Stimulated activated CD4-positive, alpha-beta T cell treated with anti-CD3 and anti-CD28 coated beads, Interleukin-4, amount 100 ng/mL, for 1 hour (primary cell): ENCODE measurements at regions not wholly inside any gene's neighbourhood (a gene's known extent, or its start where the extent isn't known, plus 50 kb on each side); places are given as distances from the start of the nearest gene placed in this dataset.
"Not testable (repeated sequence)": the region's sequence is repeated elsewhere in the genome, so short reads cannot be mapped to it uniquely, and the experiment has no call there.

Source experiments
- DNase-seq: peaks from one replicate; pipeline ENCODE4 v3.0.0-alpha.2; 2020

DNA sequence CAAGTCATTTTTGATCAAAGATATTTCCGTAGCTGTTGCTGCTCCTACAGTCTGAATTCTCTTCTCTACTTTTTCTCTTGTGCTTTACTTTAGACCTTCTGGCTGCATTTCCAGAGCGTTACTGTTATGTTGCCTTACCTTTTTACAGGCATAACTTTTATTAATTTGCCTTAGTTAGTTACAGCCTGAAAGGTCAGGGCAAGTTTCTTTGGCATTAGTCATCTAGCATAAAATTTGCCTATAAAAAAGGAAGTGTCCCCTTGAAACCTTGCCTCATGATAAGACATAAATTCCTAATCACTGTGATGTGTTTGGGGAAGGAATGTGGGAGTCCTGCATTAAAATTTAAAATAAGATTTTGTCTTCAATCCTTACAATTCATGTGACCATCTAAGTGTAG lies 618.5 kb downstream of the NR2F2 start:
- no peak for DNase-seq

DNA sequence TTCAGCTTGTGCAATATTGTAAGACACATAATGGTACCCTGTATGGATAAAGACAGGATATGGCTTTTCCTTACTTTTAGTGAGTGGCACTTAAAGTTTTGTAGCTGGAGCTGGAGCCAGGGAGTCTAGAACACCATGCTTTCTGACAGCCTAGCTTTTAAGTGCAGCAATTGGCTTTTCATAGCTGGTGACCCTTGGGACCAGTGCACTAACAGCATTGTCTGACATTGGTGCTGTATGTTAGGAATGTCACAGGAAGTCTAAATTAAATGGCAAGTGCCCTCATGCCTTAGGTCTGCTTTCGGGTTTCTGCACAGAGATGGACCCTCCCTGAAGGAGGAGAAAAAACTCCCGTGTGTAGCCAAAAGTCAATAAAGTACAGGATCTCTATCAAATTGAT lies 628.2 kb downstream of the NR2F2 start:
- no peak for DNase-seq

DNA sequence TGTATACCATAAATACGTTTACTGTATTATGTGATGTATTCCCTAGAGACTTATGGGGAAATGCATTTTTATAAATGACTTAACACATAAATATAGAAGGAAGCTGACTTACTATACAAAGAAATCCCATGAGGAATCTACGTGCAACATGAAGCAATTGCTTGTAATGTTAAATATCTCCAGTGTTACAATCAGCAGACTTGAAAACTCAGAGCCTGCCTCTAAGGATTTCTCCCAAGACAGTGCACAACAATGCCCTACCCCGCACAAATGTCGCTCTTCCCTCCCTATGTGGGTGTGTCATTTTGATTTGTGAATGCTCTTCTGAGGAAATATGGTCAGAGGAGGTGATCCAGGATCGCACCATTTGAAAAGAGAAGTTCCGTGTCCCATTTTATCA lies 629.0 kb downstream of the NR2F2 start:
- no peak for DNase-seq

DNA sequence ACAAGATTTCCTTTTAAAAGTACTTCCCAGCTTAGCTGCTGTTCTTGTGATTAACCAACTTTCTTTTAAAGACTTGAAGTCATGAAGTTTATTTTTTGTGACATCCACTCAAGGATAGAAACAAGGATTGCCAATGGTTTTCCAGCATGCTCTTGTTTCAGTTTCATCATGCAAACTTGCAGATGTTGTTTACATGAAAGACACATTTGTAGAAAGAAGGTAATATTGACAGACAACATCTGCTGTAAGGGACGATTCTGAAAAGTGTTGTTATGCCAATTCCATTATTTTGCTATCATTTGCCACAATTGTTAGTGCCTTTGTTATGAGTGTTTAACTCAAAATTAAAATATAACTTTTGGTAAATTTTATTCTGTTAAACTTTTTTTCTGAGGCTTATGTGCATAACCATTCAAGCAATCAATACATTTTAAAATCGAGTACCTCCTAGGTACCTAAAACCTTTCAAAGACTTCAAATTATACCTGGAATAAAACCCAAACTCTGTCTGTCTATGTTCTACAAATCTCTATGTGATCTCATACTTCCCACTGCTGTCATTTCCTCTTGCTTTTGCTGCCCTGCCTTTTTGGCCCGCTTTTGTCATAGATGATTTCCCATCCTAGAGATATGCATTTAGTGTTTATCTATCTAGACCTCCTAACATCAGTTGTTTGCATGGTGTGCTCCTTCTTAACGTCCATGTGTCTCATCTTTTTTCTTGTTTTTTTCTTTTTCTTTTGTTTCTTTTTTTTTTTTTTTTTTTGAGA lies 630.4 kb downstream of the NR2F2 start:
- no peak for DNase-seq

DNA sequence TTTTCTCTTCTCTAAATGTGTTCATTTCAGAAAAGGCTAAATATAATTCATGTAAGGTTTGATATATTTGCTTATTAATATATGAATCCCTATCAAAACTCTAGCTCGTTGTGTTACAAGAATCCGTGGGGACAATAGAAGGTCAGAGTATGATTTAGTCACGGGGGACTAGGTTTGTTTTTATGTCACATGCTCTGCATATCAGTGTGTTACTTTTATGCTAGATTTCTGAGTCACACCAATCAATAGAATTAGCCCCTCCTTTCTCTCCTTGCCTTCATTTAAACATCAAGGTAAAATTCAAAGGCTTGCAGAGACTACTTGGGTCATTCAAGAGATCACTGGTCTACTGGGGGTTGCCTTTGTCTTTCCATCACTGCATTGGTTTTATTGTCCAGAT lies 636.1 kb downstream of the NR2F2 start:
- DNase-seq = no peak

DNA sequence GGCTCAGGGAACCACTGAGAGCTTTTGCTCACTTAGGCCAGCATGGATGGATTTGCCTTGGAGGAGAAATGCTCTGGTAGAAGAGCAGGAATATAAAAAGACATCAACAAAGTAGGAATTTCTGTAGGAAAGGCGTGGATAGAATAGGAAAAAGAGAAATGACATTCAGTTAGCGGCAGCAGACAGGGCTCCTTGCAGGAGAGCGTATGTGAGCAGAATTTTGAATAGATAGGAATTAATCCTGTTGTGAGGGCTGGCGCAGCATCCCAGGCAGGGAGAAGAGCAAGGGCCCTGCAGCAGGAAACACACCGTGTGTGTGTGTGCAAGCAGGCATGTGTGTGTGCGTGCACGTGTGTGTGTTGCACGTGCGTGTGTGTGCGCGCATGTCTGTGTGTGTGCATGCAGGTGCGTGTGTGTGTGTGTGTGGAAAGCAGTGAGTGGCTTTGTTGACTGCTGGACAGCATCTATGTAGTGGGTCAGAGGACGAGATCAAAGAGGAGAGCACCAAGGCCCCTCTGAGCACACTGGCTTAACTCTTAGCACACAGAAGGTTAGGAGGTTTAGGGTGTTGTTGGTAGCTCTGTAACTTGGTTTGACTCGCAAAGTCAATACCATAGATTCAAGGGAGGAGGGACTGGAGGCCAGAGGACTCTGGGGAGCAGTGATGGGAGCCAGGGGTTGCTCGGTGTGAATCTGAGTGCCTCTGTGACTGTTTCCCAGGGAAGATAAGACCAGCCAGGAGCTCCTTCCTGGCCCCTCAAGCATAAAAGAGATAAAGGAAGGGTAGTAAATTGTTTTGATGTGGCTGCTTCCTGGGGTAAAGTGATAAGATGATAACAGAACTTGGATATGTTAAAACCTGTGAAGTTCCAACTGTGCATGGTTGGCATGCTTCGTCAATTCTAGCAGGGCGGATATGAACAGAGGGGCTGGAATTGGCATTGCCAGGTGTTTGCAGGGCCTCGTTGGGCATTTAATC lies 639.5 kb downstream of the NR2F2 start:
- DNase-seq = no peak

DNA sequence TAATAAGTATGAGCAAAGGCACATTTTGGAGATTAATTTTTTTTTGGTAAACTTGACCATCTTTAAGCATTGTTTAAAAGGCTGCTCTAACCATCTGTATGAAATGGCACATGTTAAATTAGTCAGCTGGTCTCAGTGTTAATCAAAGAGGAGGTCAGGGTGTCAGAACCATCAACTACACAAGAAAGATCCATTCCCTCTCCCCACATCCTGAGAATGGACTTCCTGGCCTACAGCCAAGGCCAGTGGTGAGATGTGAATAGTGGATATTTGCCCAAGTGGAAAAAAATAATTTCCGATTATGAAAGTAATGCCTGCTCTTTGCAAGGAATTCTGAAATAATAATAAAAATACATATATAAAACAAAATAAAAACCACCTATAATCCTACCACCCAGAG lies 641.7 kb downstream of the NR2F2 start:
- DNase-seq = no peak

DNA sequence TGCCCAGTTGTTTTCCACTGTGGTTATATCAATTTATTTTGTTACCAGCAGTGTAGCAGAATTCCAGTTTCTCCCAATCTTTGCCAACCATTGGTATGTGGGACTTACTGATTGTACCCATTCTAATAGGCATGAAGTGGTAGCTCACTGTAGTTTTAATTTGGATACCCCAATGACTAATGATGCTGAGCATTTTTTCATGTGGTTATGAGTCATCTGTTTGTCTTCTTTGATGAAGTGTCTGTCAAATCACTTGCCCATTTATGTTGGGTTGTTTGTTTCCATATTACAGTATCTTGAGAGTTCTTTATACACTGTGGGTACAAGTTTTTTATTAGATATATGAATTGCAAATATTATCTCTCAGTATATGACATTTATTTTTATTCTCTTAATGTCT lies 644.3 kb downstream of the NR2F2 start:
- no peak for DNase-seq

DNA sequence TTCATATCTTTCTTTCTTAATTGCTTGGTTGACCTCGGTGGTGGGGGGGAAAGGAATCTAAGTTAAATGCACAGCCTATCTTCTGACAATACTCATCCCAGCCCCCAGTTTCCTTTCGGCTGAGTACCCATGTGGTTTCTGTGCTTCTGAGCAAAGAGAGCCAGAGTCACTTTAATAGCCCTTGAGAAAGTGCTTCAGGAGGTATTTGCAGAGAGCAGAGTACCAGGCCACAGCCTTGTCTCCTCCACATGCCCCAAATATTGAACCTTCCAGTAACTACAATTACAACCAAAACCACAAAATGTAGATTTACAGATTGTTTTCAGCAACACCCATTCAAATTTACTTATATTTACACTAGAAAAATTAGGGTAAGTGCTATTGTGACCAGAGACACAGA lies 647.4 kb downstream of the NR2F2 start:
- no peak for DNase-seq

DNA sequence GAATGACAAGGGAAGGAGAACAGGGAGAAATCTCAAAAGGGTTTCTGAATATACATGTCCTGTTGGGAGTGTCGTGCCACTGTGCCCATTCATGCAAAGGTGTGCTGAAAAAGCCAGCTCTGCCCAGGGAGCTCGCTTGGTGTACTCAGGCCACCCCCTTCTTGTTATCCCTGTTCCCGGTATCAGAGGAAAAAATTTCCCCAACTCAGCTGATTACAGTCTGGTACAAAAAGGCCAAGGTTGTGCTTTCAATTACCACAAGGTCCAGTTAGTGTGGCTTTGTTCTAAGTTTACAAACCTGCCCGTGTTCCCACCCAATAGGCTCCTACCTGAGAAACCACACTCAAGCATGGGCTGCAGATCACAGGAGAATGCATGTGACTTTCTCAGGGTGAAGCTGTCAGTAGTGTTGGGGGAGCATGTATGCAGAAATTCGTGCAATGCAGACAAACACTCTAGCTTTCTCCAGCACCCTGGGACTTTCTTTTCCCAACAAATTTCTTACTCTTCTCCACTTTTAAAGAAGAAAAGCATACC lies 648.5 kb downstream of the NR2F2 start:
- no peak for DNase-seq

DNA sequence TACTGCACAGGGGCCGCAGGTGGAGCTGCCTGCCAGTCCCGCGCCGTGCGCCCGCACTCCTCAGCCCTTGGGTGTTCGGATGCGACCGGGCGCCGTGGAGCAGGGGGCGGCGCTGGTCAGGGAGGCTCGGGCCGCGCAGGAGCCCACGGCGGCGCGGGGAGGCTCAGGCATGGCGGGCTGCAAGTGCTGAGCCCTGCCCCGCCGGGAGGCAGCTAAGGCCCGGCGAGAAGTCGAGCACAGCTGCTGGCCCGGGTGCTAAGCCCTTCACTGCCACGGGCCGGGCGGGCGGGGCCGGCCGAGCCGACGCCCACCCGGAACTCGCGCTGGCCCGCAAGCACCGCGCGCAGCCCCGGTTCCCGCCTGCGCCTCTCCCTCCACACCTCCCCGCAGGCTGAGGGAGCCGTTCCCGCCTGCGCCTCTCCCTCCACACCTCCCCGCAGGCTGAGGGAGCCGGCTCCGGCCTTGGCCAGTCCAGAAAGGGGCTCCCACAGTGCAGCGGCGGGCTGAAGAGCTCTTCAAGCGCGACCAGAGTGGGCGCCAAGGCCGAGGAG lies 653.7 kb downstream of the NR2F2 start:
- DNase-seq = not testable (repeated sequence)

DNA sequence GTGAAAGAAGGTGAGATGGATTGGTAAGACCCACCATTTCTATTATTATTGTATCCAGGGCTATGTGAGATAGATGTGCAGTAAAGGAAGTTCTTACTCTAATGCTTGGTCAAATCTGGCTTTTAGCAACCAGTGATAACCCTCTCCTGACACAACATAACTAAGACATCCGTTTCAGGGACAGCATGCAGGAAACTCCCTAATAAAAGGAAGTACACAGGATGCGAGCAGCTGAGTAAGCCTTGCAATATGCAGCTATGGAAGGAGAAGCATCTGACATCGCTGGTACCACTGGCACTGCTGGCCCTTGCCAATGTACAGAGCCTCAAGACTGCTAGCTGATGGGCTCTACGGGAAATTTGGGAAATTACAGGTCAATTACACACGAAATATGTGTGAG lies 662.3 kb downstream of the NR2F2 start:
- DNase-seq = no peak

DNA sequence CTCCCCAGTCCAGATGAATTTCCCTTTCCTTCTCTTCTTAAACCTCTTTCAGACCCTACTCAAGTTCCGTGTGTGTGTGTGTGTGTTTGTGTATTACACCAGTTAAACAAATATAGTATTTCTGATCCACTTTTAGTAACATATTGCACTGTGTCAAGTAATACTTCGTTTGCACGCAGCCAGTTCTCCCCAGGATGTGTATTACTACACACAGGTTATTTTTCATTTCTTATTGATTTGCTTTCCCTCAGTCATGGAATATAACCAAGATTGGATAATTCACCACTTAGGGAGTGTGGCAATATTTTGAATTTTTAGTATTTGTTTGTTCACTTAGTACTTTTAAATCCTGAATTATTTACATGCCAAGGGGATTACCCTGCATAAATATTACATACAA lies 667.0 kb downstream of the NR2F2 start:
- no peak for DNase-seq

DNA sequence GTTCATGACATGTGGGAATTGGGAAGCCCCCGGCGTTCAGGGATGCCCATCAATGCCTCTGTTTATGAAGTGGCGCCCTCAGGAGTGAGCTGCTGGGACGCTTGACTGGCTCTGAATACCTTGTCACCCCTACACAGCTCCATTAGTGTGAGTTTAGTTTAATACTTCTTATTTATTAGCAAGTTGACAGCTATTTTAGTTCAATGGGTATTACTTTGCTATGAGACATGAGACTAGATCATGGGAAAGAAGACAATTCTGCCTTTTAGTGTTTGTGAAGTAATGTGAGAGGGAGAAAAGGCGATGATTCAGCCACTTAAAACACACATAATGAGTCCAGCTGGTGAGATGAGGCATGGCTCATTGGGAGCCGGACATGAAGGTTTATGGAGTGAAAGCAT lies 678.5 kb downstream of the NR2F2 start:
- DNase-seq = no peak

DNA sequence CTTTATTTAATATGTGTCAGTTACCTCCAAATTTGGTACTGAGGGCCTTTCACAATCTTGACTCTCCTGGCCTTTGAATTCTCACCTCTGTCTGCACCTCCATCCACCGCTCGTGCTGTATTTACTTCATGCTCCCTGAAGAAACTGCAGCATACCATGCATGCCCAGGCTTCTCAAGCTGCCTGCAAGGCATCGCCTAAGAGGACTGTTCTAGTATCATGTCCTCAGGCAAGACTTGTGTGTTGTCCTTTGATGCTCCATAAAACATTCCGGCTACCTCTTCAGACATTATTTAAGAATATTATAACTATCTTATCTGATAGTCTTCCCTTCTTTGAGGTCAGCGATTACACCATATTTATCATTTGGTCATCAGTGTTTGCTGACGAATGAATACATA lies 682.5 kb downstream of the NR2F2 start:
- DNase-seq = no peak

DNA sequence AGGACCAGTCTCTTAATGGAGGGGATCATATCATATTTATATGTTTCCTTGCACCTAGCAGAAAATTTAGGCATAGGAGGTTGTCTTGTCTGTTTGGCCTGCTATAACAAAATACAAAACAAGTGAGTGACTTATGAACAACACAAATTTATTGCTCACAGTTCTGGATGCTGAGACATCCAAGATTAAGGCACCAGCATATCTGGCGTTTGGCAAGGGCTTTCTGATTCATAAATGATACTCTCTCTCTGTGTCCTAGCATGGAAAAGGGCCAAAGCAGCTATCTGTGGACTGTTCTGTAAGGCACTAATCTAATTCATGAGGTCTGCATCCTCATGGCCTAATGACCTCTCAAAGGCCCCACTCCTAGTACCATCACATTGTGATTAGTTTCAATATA lies 683.0 kb downstream of the NR2F2 start:
- no peak for DNase-seq

DNA sequence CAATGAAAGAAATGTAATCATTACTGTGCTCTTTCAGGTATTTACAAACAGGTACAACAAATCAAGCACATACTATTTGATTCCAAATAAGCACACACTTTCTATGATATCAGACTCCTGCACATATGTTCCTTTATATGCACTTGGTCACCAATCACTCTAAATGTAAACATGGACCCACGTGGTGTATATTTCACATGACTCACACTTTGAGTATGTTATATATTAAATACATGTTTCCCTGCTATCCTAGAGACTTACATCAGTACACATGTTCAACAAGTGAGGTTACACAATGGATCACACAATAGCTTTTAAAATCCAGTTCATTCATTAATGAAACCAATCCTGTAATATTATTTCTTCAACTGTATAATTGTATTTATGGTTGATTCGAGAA lies 683.5 kb downstream of the NR2F2 start:
- DNase-seq = no peak

DNA sequence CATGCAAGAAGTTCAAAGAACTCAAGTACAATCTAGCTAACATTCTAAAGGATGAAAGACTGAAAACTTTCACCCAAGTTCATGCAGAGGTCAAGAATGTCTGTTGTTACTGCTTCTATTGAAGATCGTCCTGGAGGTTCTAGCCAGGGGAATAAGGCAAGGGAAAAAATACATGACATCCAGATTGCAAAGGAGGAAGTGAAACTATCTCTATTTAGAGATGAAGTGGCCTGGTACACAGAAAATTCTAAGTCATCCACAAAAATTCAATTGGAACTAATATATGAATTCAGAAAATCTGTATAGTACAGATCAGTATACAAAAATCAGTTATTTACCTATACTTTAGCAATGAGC lies 693.0 kb downstream of the NR2F2 start:
- DNase-seq = no peak

DNA sequence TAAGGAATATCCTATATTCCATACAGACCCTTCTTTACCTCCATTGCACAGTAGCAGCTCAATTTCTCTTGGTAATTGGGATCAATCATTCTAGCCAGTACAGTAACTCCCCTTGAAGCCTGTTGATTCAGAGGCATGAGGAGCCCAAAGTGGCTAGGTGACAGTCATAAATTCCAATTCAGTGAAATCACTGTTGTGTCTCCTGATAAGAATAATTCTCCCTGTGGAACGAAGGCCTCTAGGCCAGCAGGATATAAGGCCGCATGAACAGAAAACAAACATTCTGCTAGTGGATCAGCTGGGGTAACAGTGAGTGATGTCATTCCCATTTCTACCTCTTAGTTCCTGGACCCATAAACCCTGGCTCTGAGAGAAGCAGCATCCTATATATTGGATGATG lies 696.3 kb downstream of the NR2F2 start:
- no peak for DNase-seq

DNA sequence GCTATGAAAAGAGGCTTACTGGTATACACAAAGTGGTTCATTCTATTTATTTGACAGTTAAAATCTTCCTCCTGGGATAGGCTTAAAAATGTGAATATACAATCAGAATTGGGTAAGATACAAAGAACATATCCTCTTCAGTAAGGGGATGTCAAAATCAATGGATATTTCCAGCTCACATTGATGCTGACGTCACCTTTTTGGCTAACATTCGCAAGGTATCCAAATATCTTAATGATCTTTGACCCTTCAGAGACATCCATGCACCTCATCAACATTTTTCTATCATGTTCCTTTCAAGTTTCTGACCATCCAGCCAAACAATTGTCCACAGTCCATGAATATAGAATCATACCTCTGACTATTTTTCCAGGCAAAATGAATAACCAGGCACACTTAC lies 697.3 kb downstream of the NR2F2 start:
- DNase-seq = no peak

DNA sequence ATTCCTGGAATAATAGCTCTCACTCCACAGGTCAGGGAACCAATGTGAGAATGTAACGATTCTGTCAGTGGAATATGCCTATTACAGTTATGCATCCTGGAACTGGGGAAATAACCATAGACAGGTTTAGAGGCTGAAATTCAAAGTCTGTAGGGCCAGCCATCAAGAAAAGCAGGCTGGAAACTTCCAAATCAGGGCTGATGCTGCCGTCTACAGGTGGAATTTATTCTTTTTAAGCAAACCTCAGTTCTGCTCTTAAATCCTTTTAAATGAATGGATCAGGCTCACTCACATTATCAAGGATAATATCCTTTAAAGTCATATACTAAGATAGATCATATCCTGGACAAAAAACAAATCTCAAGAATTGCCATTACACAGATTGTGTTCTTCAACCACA lies 699.8 kb downstream of the NR2F2 start:
- no peak for DNase-seq

DNA sequence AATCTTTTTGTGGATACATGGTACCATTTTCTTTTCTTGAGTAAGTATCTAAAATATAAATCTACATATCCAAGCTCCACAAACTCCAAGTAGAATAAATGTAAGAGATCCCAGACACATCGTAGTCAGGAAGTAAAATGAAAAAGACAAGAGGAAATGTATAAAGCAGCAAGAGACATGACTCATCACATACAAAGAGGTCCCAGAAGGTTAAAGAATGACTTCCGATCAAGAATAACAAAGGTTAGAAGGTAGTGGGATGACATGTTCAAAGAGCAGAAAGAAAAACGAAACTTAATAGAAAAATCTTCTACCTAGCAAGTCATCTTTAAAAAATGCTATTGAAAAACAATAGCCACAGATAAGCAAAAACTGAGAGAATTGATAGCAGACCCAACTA lies 705.8 kb downstream of the NR2F2 start:
- DNase-seq = no peak

DNA sequence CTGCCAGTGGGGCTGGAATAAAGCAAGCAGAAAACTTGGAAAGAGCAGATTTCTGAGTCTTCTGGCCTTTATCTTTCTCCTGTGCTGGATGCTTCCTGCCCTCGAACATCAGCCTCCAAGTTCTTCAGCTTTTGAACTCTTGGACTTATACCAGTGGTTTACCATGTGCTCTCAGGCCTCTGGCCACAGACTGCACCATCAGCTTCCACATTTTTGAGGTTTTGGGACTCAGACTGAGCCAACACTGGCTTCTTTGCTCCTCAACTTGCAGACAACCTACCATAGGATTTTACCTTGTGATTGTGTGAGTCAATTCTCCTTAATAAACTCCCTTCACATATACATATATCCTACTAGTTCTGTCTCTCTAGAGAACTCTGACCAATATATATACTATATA lies 706.6 kb downstream of the NR2F2 start:
- DNase-seq = no peak
